GM18868 (cell line): ENCODE measurements at regions not wholly inside any gene's neighbourhood (a gene's known extent, or its start where the extent isn't known, plus 50 kb on each side); places are given as distances from the start of the nearest gene placed in this dataset.
"Not testable (repeated sequence)": the region's sequence is repeated elsewhere in the genome, so short reads cannot be mapped to it uniquely, and the experiment has no call there.

ENCODE experiments used
- ATAC-seq: cut with Tn5 transposase; IDR thresholded peaks from one replicate; pipeline ENCODE4 v1.9.1; 2021; ENCODE audit warnings: mild to moderate bottlenecking, moderate library complexity; ENCODE audit not compliant: unreplicated experiment

GRCh38 chr2:210860276-210860675 lies 303.9 kb downstream of the CPS1 start:
- ATAC-seq, result no peak

DNA sequence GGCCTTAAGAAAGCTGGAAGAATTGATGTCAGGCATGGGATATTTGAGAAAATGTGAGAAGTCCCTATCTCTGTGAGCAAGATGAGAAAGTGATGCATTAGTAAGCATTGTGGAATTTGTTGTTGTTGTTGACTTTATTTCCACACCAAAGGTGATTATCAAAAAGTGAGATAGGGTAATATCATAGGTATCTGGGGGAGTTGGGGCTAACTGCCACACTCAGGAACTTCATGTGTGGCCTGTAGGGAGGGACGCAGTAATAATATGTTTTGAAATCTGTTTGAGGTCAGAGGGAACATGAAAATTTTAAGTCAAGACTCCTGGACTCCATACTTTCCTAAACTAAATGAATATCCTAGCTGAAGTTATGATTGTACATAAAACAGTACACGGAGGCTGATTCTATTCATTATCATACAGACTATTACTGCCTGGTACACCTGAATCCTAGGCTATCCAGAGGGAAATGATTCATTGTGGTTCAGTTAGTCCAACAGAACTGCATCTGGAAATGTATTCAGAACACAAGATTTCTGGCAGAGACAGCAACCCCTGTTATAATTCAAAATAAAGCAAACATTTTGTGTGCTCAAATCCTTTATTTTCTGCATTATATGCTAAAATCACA lies 304.8 kb downstream of the CPS1 start:
- no peak for ATAC-seq

GRCh38 chr2:210862283-210863065 lies 306.1 kb downstream of the CPS1 start:
- ATAC-seq, result no peak

DNA sequence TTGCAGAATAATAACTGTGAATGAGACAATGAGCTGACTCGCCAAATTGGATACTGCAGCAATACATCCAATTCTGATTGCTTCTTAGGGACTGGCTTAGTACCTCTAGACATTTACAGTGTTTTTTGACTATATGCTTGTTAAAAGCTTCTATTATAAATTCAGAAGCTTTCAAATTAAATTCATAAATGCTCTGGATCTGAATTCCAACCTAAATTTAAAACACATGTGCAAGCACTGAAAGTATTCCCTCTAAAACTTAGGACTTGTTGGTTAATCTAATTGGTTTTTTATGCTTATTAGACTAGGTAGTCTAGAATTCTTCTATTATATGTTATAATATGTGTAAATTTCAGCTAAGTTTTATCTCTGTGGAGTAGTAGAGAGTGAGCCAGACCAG lies 306.9 kb downstream of the CPS1 start:
- ATAC-seq, result no peak

DNA sequence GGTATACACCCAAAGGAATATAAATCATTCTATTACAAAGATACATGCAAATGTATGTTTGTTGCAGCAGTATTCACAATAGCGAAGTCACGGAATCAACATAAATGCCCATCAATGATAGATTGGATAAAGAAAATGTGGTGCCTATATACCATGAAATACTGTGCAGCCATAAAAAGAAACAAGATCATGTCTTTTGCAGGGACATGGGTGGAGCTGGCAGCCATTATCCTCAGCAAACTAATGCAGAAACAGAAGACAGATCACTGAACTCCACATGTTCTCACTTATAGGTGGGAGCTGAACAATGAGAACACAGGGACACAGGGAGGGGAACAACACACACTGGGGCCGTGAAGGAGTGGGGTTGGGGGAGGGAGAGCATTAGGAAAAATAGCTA lies 315.2 kb downstream of the CPS1 start:
- ATAC-seq, result not testable (repeated sequence)

GRCh38 chr2:210873631-210874030 lies 317.2 kb downstream of the CPS1 start:
- peak; percentile 62 for ATAC-seq

GRCh38 chr2:210884227-210884626 lies 327.8 kb downstream of the CPS1 start:
- no peak for ATAC-seq

GRCh38 chr2:210888035-210888434 lies 331.6 kb downstream of the CPS1 start:
- no peak for ATAC-seq

DNA sequence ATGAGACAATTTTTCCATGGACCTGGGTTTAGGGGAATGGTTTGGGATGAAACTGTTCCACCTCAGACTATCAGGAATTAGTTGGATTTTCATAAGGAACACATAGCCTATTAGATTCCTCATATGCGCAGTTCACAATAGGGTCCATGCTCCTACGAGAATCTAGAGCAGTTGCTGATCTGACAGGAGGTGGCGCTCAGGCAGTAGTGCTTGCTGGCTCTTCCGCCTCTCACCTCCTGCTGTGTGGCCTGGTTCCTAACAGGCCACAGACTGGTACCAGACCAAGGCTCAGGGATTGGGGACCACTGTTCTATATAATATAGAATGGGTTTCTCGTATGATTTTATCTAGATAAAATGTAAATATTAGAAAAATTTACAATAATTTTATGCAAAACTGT lies 338.7 kb downstream of the CPS1 start:
- ATAC-seq, result no peak

GRCh38 chr2:210899131-210899530 lies 342.7 kb downstream of the CPS1 start:
- no peak for ATAC-seq

- no peak for ATAC-seq
Measured at GRCh38 chr2:210901326-210901725, 344.9 kb downstream of the CPS1 start.

GRCh38 chr2:210912779-210913178 lies 356.4 kb downstream of the CPS1 start:
- no peak for ATAC-seq

DNA sequence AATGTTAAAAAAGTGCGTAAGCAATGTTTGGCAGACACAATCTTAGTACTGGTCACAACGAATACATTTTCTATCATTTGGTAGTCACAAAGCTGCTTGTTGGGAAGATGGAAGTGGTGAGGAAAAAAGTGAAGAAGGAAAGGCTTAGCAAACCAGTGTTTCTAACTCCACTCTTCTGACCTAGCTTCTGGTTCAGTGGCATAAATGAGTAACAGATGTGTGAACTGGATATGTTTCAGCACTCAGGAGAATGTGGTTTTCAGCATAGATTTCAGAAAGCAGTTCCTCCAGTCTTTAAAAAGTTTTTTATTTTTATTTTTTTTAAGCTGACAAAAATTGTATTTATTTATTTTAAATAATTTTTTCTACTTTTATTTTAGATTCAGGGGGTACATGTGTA lies 357.1 kb downstream of the CPS1 start:
- no peak for ATAC-seq

DNA sequence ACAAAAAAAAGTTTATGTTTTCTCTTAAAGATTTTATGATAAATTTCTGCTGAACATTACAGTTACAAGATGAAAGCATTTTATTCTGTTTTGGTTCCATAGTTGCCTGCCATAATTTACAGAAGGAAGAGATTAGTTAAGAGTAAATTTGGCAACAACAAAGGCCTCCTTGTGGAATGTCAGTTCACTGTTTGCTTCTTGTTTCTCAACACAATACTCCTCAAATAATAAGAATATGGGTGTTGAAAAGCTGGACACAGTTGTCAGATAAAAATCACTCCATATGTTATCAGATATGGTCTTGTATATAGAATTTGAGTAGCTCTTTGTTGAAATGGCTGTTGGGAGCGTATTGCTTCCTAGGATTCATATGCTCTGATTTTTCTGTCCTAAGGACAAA lies 359.5 kb downstream of the CPS1 start:
- no peak for ATAC-seq

DNA sequence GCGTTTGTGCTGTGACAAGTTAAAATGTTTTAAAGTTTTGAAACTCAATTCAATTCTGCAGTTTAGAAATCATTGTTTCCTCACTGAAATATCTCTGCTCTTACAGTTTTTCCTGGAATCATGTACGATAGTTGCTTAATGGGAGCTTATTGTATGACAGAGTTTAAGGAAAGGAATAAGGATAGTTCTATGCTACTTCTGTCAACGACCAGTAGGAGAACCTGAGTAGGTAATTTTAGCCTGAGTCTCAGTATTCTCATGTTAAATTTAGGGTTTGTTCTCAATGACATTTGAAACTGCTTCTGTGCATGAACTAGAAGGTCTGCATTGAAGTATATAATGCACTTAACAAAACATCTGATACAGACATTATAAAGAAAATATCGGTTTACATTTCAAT lies 361.1 kb downstream of the CPS1 start:
- ATAC-seq, result no peak

DNA sequence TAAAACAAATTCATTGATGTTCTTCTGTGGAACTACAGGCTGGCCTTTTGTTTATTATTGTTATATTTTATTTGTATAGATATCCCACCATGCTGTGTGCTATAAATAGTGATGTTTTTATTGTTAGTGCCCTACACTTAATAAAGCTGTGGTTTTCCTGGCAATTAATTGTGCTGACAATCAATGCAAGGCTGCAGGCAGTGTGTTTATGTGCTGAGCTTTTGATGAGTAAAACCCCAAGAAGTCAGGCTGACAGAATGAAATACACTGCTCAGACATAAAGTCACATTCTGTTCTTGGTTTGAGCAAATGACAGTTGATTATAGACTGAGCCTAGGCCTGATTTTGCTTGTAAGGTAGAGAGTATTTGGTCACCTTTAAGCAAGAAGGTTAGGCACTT lies 362.7 kb downstream of the CPS1 start:
- ATAC-seq, result no peak

DNA sequence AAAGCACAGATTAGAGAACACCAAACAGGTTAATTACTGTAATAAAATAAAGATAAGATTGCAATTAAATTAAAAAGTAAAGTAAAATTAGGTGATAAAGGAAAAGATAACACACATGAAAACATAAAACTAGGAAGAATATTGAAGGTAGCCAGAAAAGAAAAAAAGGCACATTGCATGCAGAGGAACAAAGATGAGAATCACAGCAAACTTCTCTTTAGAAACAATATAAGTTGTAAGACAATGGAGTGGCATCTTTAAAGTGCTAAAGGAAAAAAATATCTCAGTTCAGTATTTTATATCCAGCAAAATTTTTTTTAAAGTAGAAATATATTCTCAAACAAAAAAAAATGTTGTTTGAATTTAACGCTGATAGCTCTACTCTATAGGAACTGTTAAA lies 366.0 kb downstream of the CPS1 start:
- ATAC-seq, result no peak

GRCh38 chr2:210928714-210929113 lies 372.3 kb downstream of the CPS1 start:
- no peak for ATAC-seq

DNA sequence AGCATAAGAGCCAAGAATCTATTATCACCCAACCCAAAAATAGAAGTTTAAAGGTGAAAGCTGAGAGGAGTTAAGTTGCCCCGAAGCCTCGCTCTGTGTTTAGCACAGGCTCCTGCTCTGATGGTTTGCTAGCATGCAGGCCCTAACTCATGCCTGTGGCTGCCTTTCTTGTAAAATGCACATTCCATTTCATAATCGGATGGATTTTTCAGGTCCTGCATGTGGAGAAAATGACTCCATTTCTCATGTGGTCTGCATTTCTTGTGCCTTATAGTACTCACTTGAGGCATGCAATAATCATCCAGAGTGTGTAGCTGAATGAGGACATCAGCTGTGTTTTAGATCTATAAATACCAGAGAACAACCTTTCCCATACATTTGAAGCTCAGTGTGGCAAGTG lies 381.8 kb downstream of the CPS1 start:
- no peak for ATAC-seq

DNA sequence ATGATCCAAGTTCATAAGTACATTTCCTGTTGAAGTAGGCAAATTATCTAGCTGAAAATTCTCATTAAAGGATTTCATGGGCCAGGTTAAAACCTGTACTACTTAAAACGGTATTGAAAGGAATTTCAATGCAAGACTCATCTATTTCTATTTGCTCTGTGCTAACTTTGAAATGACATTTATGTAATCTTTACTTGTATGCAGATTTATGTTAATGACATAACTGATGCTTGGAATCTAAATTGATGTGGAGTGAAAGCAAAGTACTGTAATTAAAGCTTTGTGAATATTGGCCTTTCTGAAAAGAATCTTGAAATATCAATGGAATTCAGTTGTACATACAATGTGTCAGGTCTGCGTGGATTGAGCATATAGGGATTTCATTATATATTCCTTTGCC lies 390.0 kb downstream of the CPS1 start:
- ATAC-seq, result no peak

DNA sequence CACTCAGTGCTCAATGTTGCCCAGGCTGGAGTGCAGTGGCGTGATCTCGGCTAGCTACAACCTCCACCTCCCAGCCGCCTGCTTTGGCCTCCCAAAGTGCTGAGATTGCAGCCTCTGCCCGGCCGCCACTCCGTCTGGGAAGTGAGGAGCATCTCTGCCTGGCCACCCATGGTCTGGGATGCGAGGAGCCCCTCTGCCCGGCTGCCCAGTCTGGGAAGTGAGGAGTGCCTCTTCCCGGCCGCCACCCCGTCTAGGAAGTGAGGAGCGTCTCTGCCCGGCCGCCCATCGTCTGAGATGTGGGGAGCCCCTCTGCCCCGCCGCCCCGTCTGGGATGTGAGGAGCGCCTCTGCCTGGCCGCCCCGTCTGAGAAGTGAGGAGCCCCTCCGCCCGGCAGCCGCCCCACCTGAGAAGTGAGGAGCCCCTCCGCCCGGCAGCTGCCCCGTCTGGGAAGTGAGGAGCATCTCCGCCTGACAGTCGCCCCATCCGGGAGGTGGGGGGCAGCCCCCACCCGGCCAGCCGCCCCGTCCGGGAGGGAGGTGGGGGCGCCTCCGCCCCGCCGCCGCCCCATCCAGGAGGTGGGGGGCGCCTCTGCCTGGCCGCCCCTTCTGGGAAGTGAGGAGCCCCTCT lies 394.1 kb downstream of the CPS1 start:
- not testable (repeated sequence) for ATAC-seq

GRCh38 chr2:210954386-210954907 lies 398.0 kb downstream of the CPS1 start:
- no peak for ATAC-seq
